HepG2 (cell line): ENCODE measurements at regions not wholly inside any gene's neighbourhood (a gene's known extent, or its start where the extent isn't known, plus 50 kb on each side); places are given as distances from the start of the nearest gene placed in this dataset.

Source experiments
- ATAC-seq: fragments of 200-7000 bp; cut with Tn5 transposase; 3 replicates; pipeline ENCODE4 v1.9.1; 2020; ENCODE audit warnings: mild to moderate bottlenecking, moderate library complexity
- BruUV-seq: library from RNA; stranded (reverse); fragments of 400-500 nt; replicated peaks from 2 replicates; lab custom pipeline; 2021; lab: Mats Ljungman, UMichigan
- CTCF ChIA-PET: fragments of 300-600 bp; formaldehyde crosslinking; extraction: SDS; loops from one replicate; lab custom pipeline; 2021; ENCODE audit warnings: low total read pairs, inconsistent platforms, low intra/inter-chr PET ratio; lab: Yijun Ruan, JAX
- POLR2A ChIA-PET: fragments of 350-600 bp; sonication (Branson Sonifier 250); formaldehyde crosslinking; loops from one replicate; lab custom pipeline; 2020; ENCODE audit warnings: antibody characterized with exemption, inconsistent platforms; lab: Yijun Ruan, JAX
- DNase-seq: peaks from one replicate; pipeline ENCODE4 v3.0.0-alpha.2; 2015; ENCODE audit warnings: low spot score
- FAIRE-seq: peaks from 3 replicates; lab custom pipeline; 2011; peaks lifted over from hg19 to GRCh38; lab: Jason Lieb, UNC
- H2AFZ ChIP-seq: one replicate; pipeline ENCODE4 v1.6.1; 2011; ENCODE audit warnings: low read length, inconsistent platforms
- H3K27ac ChIP-seq: fragments of 300-600 bp; 3 replicates; pipeline ENCODE4 v1.8.0; 2011; ENCODE audit warnings: mixed run types, mild to moderate bottlenecking, mixed read lengths, low read length, inconsistent platforms; ENCODE audit not compliant: insufficient read depth; ENCODE audit errors: extremely low read length
- H3K27me3 ChIP-seq, 2 experiments: fragments of 200-600 bp in 1 of 2; 2 replicates in 1 of 2; 3 replicates in 1 of 2; pipeline versions ENCODE4 v1.6.0 to v1.8.0; 2011; ENCODE audit warnings: low read length in 2 of 2, mild to moderate bottlenecking in 2 of 2, moderate library complexity in 2 of 2, inconsistent platforms in 1 of 2; ENCODE audit not compliant: insufficient read depth in 2 of 2, control insufficient read depth in 1 of 2
- H3K36me3 ChIP-seq, 2 experiments: fragments of 200-600 bp in 1 of 2; replicated peaks in 1 of 2; 2 replicates in 1 of 2; 3 replicates in 1 of 2; pipeline versions ENCODE4 v1.5.1 to v1.8.0; 2011; ENCODE audit warnings: low read length in 2 of 2, inconsistent platforms in 1 of 2; ENCODE audit not compliant: insufficient read depth in 2 of 2, control insufficient read depth in 1 of 2
- H3K4me1 ChIP-seq: 2 replicates; pipeline ENCODE4 v1.5.1; 2012; ENCODE audit warnings: low read length, inconsistent platforms; ENCODE audit not compliant: insufficient read depth
- H3K4me2 ChIP-seq: 2 replicates; pipeline ENCODE4 v1.6.0; 2011; ENCODE audit warnings: low read depth, low read length, inconsistent platforms
- H3K4me3 ChIP-seq, 3 experiments: fragments of 200-600 bp in 1 of 3; sonication (generic), shearing (Covaris generic) in 1 of 3; replicated peaks in 1 of 3; 2 replicates each; pipeline ENCODE4 v1.5.1; 2011 to 2016; ENCODE audit warnings: low read length in 3 of 3, inconsistent platforms in 2 of 3, low read depth in 2 of 3, mild to moderate bottlenecking in 2 of 3, control low read depth in 1 of 3, mixed read lengths in 1 of 3; ENCODE audit not compliant: insufficient read depth in 1 of 3
- H3K79me2 ChIP-seq: one replicate; pipeline ENCODE4 v1.6.1; 2011; ENCODE audit warnings: low read length, inconsistent platforms; ENCODE audit not compliant: insufficient read depth
- H3K9ac ChIP-seq: 2 replicates; pipeline ENCODE4 v1.6.0; 2011; ENCODE audit warnings: mild to moderate bottlenecking, low read depth, low read length, inconsistent platforms; ENCODE audit not compliant: insufficient read depth
- H3K9me3 ChIP-seq: 2 replicates; pipeline ENCODE4 v1.5.1; 2012; ENCODE audit warnings: mild to moderate bottlenecking, low read length
- H4K20me1 ChIP-seq: 2 replicates; pipeline ENCODE4 v1.6.0; 2011; ENCODE audit warnings: inconsistent platforms, mild to moderate bottlenecking, low read length, moderate library complexity; ENCODE audit not compliant: insufficient read depth
- KAT8 ChIP-seq: IDR thresholded peaks from 2 replicates; pipeline ENCODE4 v1.6.1; 2016; ENCODE audit warnings: missing genetic modification reagents, missing compliant biosample characterization
- NR3C1 ChIP-seq: sonication (generic); formaldehyde crosslinking; IDR thresholded peaks from 2 replicates; pipeline ENCODE4 v1.4.0; 2020; ENCODE audit warnings: missing genetic modification reagents
- ZNF768 ChIP-seq: sonication (generic); formaldehyde crosslinking; IDR thresholded peaks from 2 replicates; pipeline ENCODE4 v1.4.0; 2020; ENCODE audit warnings: missing genetic modification reagents
- ZNF841 ChIP-seq: sonication (generic); formaldehyde crosslinking; IDR thresholded peaks from 2 replicates; pipeline ENCODE4 v1.8.1; 2023; ENCODE audit warnings: missing genetic modification reagents, borderline replicate concordance
- WGBS: methylation state at CpG from one replicate; pipeline ENCODE4 v1.1.6; 2017; ENCODE audit warnings: low lambda C conversion rate; 5-methylcytosine and 5-hydroxymethylcytosine counted together
- in situ Hi-C: cut with HindIII; loops from 2 replicates; pipeline ENCODE4 v1.10.0; 2017; ENCODE audit warnings: low pct_unique_long_range_greater_than_20kb; ENCODE audit not compliant: extremely low pct_ligation_motif_present
- intact Hi-C: fragments of 100-400 bp; cut with micrococcal nuclease; formaldehyde crosslinking; loops from one replicate; pipeline ENCODE4 v1.10.0; 2022; ENCODE audit not compliant: unreplicated experiment
- TF ChIP-seq, protein P1 (sequence below): sonication (generic); formaldehyde crosslinking; IDR thresholded peaks from 2 replicates; pipeline ENCODE4 v1.4.0; 2020; ENCODE audit warnings: missing genetic modification reagents, borderline replicate concordance
- TF ChIP-seq, protein P2 (sequence below): sonication (generic); formaldehyde crosslinking; IDR thresholded peaks from 2 replicates; pipeline ENCODE4 v1.5.0; 2020; ENCODE audit warnings: mild to moderate bottlenecking, missing genetic modification reagents, borderline replicate concordance
- TF ChIP-seq, protein P3 (sequence below): IDR thresholded peaks from 2 replicates; pipeline ENCODE4 v1.6.1; 2016; ENCODE audit warnings: control low read depth

DNA sequence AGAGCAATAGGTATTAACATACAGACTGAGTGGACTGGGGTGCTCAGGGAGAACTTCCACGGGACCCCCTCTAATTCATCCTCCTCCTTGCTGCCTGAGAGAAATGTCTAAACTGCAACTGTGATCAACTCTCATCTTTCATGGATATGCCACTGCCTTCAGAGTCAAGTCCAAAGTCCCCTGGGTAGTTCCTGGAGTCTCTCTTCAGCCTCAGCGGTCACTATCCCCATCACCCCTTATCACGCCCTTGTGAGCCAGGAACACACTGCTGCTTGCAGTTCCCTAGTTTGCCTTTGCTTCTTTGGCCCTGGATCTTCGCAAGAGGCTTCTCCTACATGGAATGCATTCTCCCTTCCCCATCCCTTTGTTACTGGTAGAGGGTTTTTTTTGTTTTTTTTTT, 58.7 kb upstream of the AUTS2 start:
- H3K27me3 ChIP-seq = no peaks in the 10 kb centered on the region; a peak in 1 of 5 replicates
- no peak overlapping the region for H3K4me3 ChIP-seq
- TF ChIP-seq, protein P1, sequence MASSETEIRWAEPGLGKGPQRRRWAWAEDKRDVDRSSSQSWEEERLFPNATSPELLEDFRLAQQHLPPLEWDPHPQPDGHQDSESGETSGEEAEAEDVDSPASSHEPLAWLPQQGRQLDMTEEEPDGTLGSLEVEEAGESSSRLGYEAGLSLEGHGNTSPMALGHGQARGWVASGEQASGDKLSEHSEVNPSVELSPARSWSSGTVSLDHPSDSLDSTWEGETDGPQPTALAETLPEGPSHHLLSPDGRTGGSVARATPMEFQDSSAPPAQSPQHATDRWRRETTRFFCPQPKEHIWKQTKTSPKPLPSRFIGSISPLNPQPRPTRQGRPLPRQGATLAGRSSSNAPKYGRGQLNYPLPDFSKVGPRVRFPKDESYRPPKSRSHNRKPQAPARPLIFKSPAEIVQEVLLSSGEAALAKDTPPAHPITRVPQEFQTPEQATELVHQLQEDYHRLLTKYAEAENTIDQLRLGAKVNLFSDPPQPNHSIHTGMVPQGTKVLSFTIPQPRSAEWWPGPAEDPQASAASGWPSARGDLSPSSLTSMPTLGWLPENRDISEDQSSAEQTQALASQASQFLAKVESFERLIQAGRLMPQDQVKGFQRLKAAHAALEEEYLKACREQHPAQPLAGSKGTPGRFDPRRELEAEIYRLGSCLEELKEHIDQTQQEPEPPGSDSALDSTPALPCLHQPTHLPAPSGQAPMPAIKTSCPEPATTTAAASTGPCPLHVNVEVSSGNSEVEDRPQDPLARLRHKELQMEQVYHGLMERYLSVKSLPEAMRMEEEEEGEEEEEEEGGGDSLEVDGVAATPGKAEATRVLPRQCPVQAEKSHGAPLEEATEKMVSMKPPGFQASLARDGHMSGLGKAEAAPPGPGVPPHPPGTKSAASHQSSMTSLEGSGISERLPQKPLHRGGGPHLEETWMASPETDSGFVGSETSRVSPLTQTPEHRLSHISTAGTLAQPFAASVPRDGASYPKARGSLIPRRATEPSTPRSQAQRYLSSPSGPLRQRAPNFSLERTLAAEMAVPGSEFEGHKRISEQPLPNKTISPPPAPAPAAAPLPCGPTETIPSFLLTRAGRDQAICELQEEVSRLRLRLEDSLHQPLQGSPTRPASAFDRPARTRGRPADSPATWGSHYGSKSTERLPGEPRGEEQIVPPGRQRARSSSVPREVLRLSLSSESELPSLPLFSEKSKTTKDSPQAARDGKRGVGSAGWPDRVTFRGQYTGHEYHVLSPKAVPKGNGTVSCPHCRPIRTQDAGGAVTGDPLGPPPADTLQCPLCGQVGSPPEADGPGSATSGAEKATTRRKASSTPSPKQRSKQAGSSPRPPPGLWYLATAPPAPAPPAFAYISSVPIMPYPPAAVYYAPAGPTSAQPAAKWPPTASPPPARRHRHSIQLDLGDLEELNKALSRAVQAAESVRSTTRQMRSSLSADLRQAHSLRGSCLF = no peak
- TF ChIP-seq KAT8 (CRISPR knock-in tag) = no peak
- TF ChIP-seq, protein P2, sequence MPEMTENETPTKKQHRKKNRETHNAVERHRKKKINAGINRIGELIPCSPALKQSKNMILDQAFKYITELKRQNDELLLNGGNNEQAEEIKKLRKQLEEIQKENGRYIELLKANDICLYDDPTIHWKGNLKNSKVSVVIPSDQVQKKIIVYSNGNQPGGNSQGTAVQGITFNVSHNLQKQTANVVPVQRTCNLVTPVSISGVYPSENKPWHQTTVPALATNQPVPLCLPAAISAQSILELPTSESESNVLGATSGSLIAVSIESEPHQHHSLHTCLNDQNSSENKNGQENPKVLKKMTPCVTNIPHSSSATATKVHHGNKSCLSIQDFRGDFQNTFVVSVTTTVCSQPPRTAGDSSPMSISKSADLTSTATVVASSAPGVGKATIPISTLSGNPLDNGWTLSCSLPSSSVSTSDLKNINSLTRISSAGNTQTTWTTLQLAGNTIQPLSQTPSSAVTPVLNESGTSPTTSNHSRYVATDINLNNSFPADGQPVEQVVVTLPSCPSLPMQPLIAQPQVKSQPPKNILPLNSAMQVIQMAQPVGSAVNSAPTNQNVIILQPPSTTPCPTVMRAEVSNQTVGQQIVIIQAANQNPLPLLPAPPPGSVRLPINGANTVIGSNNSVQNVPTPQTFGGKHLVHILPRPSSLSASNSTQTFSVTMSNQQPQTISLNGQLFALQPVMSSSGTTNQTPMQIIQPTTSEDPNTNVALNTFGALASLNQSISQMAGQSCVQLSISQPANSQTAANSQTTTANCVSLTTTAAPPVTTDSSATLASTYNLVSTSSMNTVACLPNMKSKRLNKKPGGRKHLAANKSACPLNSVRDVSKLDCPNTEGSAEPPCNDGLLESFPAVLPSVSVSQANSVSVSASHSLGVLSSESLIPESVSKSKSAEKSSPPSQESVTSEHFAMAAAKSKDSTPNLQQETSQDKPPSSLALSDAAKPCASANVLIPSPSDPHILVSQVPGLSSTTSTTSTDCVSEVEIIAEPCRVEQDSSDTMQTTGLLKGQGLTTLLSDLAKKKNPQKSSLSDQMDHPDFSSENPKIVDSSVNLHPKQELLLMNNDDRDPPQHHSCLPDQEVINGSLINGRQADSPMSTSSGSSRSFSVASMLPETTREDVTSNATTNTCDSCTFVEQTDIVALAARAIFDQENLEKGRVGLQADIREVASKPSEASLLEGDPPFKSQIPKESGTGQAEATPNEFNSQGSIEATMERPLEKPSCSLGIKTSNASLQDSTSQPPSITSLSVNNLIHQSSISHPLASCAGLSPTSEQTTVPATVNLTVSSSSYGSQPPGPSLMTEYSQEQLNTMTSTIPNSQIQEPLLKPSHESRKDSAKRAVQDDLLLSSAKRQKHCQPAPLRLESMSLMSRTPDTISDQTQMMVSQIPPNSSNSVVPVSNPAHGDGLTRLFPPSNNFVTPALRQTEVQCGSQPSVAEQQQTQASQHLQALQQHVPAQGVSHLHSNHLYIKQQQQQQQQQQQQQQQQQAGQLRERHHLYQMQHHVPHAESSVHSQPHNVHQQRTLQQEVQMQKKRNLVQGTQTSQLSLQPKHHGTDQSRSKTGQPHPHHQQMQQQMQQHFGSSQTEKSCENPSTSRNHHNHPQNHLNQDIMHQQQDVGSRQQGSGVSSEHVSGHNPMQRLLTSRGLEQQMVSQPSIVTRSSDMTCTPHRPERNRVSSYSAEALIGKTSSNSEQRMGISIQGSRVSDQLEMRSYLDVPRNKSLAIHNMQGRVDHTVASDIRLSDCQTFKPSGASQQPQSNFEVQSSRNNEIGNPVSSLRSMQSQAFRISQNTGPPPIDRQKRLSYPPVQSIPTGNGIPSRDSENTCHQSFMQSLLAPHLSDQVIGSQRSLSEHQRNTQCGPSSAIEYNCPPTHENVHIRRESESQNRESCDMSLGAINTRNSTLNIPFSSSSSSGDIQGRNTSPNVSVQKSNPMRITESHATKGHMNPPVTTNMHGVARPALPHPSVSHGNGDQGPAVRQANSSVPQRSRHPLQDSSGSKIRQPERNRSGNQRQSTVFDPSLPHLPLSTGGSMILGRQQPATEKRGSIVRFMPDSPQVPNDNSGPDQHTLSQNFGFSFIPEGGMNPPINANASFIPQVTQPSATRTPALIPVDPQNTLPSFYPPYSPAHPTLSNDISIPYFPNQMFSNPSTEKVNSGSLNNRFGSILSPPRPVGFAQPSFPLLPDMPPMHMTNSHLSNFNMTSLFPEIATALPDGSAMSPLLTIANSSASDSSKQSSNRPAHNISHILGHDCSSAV (CRISPR knock-in tag) = no peak
- TF ChIP-seq NR3C1 (CRISPR knock-in tag) = no peak
- TF ChIP-seq ZNF768 (CRISPR knock-in tag) = no peak
- TF ChIP-seq, protein P3, sequence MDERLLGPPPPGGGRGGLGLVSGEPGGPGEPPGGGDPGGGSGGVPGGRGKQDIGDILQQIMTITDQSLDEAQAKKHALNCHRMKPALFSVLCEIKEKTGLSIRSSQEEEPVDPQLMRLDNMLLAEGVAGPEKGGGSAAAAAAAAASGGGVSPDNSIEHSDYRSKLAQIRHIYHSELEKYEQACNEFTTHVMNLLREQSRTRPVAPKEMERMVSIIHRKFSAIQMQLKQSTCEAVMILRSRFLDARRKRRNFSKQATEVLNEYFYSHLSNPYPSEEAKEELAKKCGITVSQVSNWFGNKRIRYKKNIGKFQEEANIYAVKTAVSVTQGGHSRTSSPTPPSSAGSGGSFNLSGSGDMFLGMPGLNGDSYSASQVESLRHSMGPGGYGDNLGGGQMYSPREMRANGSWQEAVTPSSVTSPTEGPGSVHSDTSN (CRISPR knock-in tag) = no peak
- TF ChIP-seq ZNF841 (CRISPR knock-in tag) = no peak

More for the DNA sequence above, 58.7 kb upstream of the AUTS2 start:
- ATAC-seq = no peak
- Histone ChIP-seq H4K20me1 (no peaks in the 10 kb centered on the region), H3K9me3 (no peaks in the 10 kb centered on the region), H3K27ac (no peak overlapping the region), H3K36me3 (no peaks in the 10 kb centered on the region), H3K4me2 (no peak overlapping the region), H2AFZ (no peak overlapping the region), H3K4me1 (no peaks in the 10 kb centered on the region), H3K9ac (no peak overlapping the region), H3K79me2 (no peaks in the 10 kb centered on the region)
- intact Hi-C loops (no loop called here), in situ Hi-C loops (no loop called here)
- FAIRE-seq = no peak
- CTCF ChIA-PET = no interaction called here
- POLR2A ChIA-PET = no interaction called here
- WGBS = 13% methylated on average over 4 of the region's 4 CpGs
- DNase-seq = no peak
- no TSS peak for BruUV-seq
